Left hindlimb (tissue), 1 donor: ENCODE measurements at regions not wholly inside any gene's neighbourhood (a gene's known extent, or its start where the extent isn't known, plus 50 kb on each side); places are given as distances from the start of the nearest gene placed in this dataset.

Experiments used
- DNase-seq: peaks from one replicate; pipeline ENCODE4 v3.0.0-alpha.2; 2018

DNA sequence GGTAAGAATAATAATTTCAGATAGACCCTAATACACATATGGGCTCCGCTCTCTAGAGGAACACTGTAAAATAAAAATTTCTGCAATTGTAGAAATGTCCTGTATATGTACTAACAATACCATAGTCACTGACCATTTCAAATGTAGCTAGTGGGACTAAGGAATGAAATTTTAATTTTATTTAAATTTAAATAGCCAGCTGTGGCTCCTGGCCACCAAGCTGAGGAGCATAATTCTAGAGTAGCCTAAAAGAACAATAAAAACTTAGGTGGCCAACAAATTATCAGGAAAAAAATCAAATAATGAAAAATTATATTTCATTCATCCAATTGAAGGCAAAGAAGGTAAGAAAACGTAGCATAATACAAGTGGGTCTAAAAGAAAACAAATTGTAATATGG, 240.9 kb upstream of the MIR17HG start:
- DNase-seq, result no peak

DNA sequence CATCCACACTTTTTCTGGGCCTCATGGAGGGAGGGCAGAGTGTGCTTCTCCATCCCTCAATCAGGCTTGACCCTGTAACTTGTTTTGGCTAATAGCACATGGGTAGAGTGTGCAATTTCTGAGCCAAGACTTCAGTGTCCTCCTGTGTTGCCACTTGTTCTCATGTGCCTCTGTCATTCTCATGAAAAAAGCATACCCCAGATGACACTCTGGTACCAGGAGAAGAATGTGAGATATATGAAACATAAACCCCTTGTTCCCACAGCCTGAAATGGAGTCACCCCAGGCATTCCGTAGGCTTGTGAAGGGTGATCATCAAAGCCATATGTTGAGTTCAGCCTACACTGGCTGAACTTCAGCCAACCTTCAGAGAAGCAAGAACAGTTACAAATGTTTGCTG, 239.2 kb upstream of the MIR17HG start:
- no peak for DNase-seq

DNA sequence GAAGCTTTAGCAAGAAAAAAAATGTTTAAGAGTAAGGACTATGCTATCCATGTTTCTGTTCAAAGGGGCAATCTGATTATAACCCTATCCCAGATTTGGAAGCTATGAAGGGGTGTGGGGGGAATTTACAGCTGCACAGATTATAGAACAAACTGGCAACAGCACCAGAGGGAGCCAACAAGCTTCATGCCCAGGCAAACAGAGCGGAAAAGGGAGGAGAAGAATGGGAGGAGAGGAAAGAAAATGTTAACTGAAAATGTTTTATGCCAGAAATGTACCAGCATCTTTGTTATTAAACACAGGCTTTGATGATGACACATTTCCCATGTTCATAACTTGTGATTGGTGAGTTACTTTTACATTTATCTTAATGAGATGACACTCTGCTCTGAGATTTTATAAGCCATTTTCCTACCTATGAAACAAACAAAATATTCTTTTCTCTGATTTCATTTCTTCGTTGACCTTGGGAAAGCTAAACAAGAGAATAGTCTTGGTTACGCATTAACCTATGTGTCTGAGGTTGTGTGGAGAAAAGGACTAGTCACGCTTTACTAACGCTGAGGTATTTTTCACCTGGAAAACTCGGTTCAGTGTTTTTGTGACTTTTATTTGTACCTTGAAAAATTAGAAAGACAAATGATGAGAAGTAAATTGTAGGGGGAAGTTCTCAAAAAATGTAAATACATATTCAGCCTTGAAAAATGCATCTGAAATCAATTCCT, 235.8 kb upstream of the MIR17HG start:
- no peak for DNase-seq

DNA sequence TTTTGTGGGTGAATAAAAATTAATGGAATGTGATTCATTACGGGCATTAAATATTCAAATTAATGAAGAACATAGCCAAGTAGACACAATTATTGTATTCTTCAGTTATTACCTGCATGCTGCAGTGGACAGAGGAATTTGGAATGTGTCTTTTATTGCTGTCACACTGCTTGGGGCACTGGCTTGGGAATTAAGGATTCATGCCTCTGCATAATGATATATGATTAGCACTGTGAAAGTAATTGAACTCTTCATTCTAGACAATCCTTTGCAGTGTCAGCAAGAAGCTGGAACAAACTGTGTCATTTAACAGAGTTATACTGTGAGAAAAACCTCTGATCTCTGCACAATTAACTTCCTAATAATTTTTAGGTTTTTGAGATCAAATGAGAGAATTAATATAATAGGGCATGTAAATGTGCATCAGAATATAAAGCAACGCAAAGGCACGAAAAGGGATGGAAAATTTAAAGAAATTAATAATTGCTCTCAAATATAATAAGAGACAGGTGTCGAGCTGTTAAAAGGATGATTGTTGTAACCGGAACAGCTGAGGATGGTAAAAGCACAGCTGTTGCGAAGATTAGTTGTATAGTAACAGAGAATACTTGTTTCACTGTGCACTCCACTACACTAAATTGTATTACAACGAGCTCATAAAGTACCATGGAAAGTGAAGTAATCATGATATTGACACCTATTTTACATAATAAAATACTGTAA, 235.1 kb upstream of the MIR17HG start:
- no peak for DNase-seq

DNA sequence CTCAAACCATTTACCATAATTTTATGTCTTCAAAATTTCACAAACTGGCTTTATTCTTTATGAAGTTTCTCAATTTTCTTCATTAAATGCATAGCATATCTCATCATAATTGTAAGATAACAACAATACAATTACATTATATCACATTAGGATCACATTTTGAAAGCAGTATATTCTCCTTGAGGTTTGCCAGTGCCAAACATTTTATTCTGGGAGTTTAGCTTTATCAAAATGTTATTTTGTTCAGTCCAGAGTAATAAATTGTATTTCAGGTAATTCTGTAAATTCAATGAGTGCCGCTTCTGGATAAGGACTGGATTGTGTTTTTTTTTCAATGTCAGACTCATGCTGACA, 234.6 kb upstream of the MIR17HG start:
- DNase-seq, result no peak

DNA sequence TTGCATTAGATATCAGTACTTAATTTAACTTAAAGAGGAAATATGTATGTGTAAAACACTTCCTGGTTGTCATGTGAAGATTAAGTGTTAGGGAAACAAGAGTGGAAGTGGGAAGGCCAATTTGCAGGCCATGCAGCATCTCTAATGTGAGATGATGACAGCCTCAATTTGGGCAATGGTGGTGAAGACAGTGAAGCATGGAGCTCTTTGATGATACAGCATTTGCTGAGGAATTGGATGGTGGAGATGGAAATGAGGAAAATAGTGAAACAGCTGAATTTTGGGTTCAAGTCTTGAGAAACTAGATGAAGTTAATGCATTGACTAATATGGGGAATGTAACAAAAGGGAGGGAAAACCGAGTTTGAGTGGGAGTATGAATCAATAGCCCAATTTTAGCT, 231.7 kb upstream of the MIR17HG start:
- no peak for DNase-seq

DNA sequence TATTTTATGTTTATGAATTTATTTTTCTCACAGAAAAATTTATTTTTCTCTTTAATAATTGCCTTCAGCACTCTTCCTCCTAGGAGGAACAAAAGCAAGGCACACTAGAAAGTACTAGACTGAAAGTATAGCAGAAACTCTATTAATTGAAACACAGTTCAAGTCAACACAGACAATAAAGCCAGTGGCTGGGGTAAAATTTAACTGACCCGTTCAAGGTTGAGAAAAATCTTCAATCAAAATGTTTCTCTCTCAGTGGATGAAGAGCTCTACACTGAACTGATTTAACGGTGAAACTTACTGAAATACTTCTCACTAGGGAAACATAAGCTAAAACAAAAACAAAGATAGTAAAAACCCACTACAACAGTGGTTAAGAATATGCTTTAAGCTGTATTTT, 230.1 kb upstream of the MIR17HG start:
- no peak for DNase-seq

DNA sequence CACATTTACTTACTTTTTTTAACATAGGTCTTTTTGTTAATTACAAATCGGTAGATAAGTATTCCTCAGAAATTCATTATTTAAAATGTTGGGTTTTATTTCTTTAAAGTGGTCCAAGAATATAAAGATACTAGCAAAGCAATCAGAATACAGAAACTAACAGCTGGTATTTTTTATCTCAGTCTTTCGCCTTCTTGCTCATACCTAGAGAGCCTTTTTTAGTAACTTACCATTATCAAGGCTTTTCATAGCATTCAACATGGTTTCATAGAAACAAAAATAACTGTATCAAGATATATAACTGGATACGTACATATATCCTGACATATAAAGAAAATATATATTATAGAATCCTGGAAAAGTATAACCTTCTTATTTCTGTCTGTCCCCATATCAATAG, 227.8 kb upstream of the MIR17HG start:
- DNase-seq, result no peak

DNA sequence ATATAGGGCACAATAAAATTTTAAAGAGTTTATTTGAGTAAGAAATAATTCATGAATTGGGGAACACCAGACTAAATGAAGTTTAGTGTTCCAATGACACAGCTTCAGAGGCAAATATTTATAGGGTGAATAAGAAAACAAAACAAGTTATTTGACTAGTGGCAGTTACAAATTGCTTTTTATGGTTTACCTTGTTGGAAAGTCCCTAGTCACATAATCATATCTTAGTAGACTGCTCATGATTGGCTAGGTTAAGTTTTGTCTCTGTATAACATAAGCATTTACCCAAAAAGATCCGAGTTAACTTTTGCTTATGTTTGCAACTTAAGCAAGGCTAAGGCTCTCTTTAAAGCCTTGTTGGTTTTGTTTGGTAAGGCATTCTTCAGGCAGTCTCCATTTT, 224.7 kb upstream of the MIR17HG start:
- no peak for DNase-seq

DNA sequence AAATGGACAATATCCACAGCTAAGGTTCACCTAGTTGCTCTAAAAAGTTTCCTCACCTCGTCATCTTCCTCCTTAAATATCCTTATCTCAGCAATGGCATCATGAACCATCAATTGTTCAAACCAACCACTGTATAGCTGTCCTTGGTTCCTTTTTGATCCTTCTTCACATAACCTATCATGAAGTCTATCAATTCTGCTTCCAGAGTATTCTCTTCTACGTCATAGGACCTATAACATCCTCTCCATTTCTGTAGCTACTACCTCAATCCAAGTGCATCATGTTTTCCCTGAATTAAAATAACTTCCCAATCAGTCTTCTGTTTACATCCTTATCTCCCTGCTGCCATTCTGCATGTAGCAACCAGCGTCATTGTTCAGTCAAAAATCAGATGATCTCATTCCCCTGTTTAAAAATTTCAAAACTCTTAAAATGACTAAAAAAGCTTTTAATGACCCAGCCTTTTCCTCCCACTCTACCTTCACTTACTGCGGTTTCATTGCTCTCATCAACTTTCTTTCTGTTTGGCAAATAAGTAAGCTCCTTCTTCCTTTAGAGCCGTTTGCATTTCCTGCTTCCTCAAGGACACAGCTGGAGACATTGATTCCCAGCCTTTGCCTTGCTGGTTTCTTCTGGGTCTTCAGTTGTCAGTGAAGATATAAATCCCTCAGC, 223.9 kb upstream of the MIR17HG start:
- DNase-seq, result no peak

DNA sequence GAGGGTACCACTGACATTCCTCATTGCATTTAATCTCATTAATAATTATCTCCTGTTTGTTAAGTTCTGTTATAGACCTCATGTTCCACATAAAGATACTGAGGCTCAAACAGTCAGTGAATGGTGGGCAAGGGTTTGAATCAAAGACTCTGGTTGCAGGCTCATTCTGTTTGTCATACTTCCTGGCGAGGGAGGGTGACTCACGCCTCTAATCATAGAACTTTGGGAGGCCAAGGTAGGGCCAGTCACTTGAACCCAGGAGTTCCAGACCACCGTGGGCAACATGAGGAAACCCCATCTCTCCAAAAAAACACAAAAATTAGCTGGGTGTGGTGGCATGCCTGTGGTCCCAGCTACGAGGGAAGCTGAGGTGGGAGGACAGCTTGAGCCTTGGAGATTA, 220.7 kb upstream of the MIR17HG start:
- DNase-seq, result no peak

DNA sequence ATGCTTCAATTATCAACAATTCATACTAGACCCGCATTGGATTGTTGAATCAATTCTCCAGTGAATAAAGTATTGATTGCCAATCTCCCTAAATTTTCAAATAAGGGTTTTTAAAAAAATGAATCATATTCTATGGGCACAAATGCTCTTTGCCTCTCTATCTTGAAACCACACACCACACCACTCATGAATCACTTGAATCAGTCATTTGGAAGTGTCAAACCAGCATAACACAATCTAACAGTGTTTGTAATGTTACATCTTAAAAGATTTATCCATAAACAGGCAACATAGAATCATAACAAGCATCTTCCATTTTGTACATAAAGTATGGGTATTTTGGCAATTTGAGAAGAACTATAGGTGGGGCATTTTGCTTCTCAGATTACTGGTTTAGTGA, 219.5 kb upstream of the MIR17HG start:
- DNase-seq, result no peak

DNA sequence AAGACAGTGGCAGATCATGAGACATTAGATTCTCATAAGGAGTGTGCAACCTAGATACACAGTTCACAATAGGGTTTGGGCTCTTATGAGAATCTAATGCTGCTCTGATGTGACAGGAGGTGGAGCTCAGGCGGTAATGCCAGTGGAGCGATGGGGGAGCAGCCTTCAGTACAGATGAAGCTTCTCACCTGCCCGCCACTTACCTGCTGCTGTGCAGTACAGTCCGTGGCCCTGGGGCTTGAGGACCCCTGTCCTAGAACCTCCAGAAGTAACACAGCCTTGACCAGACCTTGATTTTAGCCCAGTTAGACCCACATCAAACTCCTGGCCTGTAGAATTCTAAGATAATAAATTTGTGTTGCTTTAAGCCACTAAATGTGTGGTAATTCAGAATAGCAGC, 215.1 kb upstream of the MIR17HG start:
- no peak for DNase-seq

DNA sequence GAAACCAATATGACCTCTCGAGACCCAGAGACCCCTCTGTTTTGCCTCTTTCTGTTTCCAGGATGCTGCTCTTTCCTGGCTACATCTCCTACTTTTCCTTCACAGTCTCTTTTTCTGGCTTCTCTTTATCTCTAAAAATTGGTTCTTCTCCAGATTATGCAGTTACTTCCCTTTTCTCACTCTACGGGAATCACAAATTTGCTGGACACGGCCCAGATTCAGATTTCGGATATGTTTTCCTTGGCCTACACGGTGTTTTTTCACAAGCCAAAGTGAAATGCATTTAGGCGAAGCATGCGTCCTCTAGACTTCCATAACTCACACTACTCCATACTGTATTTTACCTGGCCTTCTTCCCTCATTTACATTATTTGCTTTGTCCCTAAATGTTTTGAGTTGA, 214.7 kb upstream of the MIR17HG start:
- DNase-seq, result peak; percentile 52

DNA sequence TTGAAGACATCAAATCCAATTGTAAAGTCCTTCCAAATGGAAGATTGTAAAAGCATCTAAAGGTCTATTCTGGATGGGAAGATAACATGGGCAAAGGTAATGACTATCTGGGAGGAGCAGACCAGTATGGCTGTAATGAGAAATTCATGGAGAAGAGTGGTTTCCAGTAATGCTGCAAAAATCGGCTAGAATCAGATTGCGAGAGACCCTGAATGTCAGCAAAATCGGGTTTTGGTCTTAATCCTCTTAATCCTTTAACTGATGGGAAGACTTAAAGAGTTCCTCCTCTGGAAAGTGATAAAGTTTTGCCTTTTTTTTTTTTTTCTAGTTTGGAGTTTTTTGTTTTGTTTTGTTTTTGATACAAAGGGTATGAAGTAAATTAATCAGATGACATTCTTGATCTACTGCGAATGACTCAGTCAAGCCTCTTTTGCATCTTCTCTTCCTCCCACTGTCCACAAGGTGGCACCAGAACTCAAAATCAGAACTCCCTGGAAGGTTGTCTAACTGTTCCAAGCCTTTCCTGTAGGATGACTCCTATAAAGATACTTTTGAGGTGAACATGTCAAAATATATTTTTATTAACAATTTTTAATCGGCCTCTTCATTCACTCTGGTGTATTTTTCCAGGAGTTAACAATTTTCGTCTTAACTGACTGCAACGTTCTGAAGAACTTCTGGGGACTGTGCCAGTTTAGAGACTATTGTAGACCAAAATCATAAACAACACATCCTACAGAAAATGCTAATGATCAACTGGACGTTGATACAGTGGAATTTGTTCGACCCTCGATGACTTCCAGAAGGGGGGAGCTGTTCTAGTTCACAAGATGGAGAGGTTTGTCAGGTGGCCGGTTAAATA, 213.3 kb upstream of the MIR17HG start:
- no peak for DNase-seq

DNA sequence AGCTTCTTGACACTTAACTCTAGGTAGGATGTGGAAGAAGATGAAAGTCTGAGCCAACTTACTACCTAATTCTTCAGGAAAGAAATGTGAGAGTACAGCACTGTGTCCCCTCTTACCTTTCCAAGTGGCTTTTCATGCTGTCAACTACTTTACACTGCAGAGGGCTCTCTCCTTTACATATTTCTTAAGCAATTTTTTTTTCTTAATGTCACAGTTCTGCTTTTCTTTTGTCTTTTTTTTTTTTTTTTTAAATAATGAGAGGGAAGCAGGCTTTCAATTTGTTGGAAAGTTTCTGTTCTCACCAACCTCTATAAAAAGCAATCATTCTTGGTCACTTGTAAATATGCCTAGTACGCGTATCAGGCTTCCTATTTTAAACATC, 212.7 kb upstream of the MIR17HG start:
- DNase-seq, result no peak

DNA sequence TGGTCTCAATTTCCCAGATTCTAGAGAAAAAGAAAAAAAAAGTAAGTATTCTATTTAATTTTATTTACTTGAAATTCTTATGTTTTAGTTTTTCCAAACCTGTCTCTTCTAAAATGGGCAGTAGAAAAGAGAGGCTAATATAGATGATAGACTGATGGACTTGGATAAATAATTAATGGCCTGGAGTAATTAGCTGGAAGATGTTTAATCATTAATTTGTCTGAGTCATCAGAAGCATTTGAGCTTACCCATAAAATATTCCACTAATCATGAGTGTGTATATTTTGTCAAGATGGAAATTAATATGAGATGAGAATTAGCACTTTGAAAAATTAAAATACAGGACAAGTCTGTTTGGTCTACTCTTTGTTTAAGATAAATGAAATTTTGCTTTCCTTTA, 212.1 kb upstream of the MIR17HG start:
- DNase-seq, result no peak

DNA sequence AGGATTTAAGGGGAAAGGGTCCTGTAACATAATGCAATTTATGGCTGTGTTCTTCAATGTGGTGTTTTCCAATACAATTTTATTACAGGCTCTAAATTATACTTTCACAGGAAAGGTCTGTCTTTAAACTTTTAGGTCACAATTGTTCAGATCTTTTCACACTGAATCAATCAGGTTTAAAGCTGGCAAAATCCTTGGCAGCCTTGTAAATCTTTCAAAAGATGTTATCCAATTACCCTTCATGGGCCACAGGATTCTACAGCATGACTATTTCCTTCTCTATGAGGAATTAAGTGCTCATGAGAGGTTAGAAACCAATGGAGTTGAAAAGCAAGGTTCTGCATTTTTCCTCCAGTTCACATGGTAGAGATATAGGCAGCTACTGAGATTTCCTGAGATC, 211.5 kb upstream of the MIR17HG start:
- DNase-seq, result no peak

DNA sequence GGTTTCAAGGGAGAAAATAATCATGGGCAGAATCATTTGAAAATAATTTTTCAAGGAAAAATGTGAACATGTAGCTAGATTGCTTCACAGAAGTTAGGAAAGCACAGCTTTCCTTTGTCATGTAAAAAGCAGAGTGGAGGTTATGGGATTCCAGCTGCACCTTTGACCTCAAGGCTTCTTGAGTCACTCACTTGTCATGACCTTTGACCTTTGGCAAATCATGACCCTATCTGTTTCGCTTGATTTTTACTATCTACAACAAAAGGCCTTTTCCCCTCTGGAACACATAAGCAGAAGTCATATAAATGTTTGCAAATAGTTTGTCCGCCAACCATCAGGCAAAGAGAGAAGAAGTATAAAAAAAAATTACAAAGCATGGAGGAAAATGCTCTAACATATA, 210.7 kb upstream of the MIR17HG start:
- no peak for DNase-seq

DNA sequence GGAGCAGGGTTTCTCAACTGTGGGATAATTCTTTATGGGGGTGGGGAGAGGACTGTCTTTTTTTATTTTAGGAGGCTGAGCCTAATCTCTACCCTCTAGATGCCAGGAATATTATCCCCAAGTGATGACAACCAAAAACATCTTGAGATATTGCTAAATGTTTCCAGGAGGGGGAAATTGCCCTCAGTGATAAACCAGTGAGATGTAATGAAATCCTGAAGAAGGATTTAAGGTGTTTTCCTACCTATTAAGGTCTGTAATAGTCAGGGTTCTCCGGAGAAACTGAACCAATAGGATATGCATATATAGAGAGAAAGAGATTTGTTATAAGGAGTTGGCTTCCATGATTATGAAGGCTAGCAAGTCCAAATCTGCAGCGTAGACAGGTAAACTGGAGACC, 208.3 kb upstream of the MIR17HG start:
- DNase-seq, result no peak

DNA sequence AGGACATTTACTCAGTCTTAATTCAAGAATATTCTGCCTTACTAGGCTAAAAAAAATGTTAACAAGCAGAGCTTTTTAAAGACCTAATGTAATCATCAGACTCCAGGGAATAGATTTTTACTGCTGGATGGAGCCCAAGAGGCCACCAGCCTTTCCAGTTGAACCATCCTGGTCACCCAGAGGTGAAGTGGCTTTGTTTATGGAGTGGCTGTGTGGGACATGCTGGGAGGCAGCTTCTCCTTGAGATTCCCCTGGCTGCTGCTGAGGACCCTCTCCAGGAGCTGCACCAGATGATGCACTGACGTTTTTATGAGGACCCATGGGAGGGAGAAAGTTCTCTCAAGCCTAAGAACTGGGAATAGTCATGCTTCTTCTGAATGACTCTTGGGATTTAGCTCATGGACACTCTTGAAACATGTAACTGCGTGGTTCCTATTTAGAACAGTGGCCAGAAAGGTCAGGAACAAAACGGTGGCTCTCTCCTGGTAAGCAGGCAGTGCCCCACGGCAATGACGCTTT, 205.9 kb upstream of the MIR17HG start:
- DNase-seq, result no peak

DNA sequence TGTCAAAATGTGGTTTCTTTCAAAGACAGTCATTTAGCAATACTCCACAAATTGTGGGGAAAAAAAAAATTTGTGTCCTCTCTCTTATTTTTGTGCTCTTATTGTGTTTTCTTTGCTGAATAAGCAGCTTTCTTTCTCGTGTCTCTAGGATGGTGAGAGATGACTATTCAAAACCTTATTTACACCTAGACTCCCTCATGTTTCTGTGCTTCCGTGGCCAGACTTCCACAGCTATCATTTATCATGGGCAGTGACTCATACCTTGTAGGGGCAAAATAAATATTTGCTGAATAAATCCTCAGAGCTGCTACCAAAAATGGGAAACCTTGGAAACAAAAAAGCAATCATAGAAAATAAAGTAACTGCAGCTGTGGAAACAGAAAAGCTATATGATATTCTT, 204.9 kb upstream of the MIR17HG start:
- no peak for DNase-seq

DNA sequence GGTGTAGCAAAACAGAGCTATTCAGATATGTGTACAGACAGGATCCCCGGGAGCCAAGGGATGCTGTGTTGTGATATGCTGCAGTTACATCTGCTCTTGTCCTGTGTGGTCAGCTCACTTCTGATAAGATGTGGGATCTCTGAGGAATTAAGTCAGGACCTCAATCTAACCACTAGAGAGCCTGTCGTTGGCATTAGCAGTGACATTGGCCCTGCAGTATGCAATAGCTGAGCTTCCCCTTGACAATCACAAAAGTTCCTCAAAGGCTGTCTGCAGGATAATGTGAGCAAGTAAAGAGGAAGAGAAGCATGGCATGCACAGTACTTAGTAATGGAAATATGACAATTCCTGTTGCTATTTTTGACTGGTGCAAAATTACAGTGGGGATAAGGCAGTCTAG, 203.4 kb upstream of the MIR17HG start:
- DNase-seq, result no peak
